ENCODE measurements at regions not wholly inside any gene's neighbourhood (a gene's known extent, or its start where the extent isn't known, plus 50 kb on each side); places are given as distances from the start of the nearest gene placed in this dataset.
A peak's percentile ranks its signal among the peaks of the same experiment; 100 is the strongest.

- TF ChIP-seq EP300 (IDR thresholded peaks at IDR 0.05; ENCODE audit: low read length) (peak; percentile 76), HDAC2 (IDR thresholded peaks at IDR 0.05) (no peak), PKNOX1 (IDR thresholded peaks at IDR 0.05) (peak; percentile 90), ZNF318 (IDR thresholded peaks at IDR 0.05; ENCODE audit: borderline replicate concordance in 1 of 2, low read depth in 1 of 2) (peak in 1 of 2 experiments; percentile 74; a peak in 1 of 4 replicates), ATF3 (IDR thresholded peaks at IDR 0.05) (peak; percentile 90), ATF3 (CRISPR knock-in tag; conservative IDR thresholded peaks at IDR 0.05) (no peak), EGR1 (conservative IDR thresholded peaks at IDR 0.05) (peak; percentile 68), KLF16 (IDR thresholded peaks at IDR 0.05) (peak; percentile 27; the same call in 1 of the 2 replicates), PTRF (tag; IDR thresholded peaks at IDR 0.05) (no peak), FOXJ2 (tag; IDR thresholded peaks at IDR 0.05) (peak; percentile 83), TEAD4 (IDR thresholded peaks at IDR 0.05; ENCODE audit: low read length) (peak; percentile 79), TEAD4 (CRISPR knock-in tag; IDR thresholded peaks at IDR 0.05; ENCODE audit: borderline replicate concordance) (no peak), MITF (IDR thresholded peaks at IDR 0.05) (0 out of 2 replicates have a peak, but pooled peaks have one; percentile 35)
These were observed 330.3 kb downstream of the SEC14L1 start (continued) for GRCh38 chr17:77470800-77471733.
